UCSD-AML1 (cell line): ENCODE measurements at regions not wholly inside any gene's neighbourhood (a gene's known extent, or its start where the extent isn't known, plus 50 kb on each side); places are given as distances from the start of the nearest gene placed in this dataset.
"Not testable (repeated sequence)": the region's sequence is repeated elsewhere in the genome, so short reads cannot be mapped to it uniquely, and the experiment has no call there.

Source experiments
- DNase-seq: peaks from one replicate; lab custom pipeline; 2025; ENCODE audit not compliant: unreplicated experiment; lab: John Stamatoyannopoulos, UW

DNA sequence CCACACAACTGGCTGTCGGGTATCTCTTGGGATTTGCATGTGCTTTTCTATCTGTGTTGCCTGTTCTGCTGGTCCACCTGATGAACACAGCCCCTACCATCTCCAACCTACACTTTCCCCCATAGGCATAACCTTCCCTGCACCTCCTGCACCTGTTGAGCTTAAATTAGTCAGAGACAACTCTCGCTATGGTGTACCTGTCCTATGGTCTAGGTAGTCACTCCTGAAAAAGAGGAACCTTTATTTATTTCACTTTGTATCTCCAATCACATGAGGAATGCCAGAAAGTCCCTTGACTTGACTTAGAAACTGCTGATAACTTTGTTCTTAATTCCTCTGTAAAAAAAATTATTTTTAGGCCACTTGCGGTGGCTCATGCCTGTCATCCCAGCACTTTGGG is 338.1 kb downstream of the DHRSX start:
- DNase-seq = no peak

DNA sequence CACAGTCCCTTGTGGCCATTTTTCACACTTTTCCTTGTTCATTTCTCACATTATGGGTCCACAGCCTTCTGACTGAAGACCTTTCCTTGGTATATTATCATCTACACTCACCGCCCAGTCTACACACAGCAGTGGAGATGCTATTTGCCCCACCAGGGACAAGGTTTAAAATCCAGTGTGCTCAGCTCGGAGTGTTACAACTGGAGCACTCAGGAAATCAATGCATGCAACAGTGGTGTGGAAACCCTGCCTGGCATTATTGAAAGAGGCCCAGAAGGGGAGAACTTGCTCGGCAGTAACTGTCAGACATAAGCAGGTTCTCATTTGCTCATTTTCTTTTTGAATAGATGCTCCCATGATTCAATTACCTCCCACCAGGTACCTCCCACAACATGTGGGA is 340.9 kb downstream of the DHRSX start:
- no peak for DNase-seq

DNA sequence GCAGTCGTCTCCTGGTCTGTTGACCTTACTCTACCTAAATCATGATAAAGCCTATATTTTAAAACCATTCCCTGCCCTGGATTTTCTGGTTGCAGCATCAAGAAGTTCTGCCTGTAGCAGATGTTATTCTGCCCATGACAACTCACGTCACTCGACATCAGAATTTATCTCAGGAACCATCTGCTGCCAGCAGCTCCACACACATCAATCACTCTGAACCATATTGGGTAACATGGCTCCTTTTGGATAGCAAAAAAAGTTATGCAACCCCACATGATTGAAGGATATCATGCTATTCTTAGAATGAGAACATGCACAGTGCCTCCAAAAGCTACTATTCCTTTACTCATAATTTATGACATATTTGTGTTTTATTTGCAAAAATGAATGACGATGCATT is 341.4 kb downstream of the DHRSX start:
- no peak for DNase-seq

DNA sequence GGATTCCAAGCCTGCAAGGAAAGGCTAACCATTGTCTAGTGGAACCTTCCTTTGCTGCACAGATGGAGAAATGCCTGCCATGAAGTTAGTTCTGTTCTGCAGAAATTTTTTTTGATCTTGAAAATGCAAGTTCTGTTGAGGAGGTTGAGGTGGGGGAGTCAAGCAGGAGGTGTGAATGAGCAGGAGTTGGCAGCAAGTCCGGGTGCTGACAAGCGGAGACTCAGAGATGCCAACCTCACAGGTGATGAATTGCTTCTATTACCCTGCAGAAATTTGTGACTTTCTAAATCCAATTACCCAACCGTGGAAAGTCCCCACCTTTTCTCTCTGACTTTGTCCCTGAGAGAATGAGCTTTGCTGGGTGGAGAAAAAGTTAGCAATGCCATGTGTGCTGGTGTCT is 350.1 kb downstream of the DHRSX start:
- no peak for DNase-seq

DNA sequence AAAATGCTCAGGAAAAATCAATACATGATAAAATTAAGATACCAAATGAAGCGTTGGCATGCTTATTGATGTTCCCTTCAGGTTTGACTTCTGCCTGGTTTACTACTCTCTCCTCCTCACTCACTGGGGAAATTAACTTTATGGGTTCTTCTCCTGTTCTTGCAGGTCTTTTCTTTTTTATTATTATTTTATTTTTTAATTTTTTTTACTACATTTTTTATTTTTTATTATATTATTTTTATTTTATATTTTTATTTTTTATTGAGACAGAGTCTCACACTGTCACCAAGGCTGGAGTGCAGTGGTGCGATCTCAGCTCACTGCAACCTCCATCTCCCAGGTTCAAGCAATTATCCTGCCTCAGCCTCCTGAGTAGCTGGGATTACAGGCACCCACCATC is 350.8 kb downstream of the DHRSX start:
- DNase-seq = not testable (repeated sequence)

DNA sequence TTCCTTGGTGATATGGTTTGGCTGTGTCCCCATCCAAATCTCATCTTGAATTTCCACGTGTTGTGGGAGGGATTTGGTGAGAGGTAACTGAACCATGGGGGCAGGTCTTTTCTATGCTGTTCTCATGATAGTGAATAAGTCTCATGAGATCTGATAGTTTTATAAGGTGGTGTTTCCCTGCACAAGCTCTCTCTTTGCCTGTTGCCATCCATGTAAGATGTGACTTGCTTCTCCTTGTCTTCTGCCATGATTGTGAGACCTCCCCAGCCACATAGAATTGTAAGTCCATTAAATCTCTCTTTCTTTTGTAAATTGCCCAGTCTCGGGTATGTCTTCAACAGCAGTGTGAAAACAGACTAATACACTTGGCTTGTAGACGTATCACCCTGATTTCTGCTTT is 351.7 kb downstream of the DHRSX start:
- not testable (repeated sequence) for DNase-seq

DNA sequence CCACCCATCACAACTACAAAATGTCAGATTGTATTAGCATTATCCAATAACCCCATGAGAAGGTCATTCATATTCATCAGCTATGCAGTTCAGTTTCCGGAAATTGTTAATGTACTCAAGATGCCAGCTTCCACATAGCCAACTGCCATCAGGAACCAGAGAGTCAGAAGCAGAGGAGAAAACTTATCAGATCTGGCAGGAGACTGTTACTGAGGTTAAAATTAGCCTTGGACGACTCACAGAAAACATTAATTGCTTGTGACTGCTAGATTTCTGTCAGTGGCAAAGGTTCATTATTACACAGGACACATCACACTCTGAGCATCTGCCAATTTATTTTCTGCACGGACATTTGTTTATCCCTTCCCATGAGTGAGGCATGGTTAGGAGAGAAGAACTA is 352.8 kb downstream of the DHRSX start:
- no peak for DNase-seq

DNA sequence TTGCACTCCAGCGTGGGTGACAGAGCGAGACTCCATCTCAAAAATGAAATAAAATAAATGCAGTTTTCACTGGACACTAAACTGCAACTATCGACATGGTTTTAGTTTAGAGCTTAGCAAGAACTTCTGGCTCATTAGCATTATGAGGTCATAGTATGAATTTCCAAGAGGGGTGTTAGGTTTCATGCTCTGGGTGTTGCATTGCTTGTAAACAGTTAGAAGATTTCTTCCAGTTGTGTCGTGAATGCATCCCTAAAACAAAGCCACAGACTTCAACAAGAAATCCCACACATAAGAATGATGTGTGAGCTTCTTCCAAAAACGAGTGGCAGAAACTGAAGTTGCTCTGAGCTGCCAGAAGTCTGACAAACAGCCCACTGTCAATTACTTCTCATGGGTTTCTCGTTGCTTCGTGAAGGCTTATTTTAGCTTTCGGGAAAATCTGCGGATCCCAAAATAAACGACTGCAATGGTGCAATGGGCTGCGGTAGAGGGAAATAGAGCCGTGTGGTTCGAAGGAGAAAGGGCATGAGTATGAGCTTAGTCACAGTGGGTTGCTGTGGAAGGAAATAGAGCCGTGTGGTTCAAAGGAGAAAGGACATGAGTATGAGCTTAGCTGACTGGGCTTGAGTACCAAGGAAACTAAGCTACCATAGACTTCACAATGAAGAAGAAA is 354.9 kb downstream of the DHRSX start:
- peak; percentile 27 for DNase-seq

DNA sequence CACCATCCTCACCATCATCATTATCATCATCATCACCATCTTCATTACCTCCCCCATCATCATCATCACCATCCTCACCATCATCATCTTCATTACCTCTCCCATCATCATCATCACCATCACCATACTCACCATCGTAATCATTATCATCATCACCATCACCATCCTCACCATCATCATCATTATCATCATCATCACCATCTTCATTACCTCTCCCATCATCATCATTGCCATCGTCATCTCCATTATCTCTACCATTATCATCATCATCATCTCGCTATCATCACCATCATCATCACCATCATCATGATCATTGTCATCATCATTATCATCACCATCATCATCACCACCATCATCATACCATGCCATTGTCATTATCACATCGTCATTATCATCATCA is 362.9 kb downstream of the DHRSX start:
- no peak for DNase-seq

DNA sequence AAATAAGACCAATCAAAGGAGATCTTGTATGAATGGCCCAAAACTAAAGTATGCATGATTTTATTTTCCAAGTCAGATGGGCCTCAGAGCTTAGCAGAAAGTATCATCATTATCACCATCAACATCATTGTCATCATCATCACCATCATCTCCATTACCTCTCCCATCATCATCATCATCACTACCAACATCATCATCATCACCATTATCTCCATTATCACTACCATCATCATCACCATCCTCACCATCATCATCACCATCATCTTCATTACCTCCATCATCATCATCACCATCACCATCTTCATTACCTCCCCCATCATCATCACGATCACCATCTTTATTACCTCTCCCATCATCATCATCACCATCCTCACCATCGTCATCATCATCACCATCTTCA is 363.9 kb downstream of the DHRSX start:
- no peak for DNase-seq

DNA sequence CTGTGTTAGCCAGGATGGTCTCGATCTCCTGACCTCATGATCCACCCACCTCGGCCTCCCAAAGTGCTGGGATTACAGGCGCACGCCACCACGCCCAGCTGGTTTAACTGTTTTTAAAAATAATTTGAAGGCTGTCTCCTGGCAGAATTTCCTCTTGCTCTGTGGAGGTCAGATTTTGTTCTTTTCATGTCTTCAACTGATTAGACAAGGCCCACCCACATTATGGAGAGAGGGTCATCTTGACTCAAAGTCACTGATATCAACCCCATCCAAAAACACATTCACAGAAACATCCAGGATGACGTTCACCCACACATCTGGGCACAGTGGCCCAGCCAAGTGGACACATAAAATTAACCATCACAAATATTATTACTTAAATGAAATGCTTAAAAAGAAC is 365.4 kb downstream of the DHRSX start:
- DNase-seq = no peak

DNA sequence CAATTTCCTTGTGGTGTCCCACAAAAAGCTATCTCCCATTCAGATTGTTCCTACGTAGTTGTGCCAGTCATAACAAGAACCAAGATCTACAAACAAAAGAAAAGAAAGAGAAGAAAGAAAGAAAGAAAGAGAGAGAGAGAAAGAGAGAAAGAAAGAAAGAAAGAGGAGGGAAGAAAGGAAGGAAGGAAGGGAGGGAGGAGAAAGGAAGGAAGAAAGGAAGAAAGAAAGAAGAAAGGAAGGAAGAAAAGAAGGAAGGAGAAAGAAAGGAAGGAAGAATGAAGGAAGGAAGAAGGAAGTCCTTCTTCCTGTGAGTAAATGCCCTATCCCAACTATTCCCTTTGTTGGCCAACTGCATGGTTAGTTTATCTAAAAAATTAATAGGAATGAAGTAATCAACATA is 366.0 kb downstream of the DHRSX start:
- no peak for DNase-seq
